Head of caudate nucleus (tissue), 42 donors: ENCODE measurements at regions not wholly inside any gene's neighbourhood (a gene's known extent, or its start where the extent isn't known, plus 50 kb on each side); places are given as distances from the start of the nearest gene placed in this dataset.

Experiments used
- DNase-seq, 42 donors: peaks; one replicate each; pipeline versions ENCODE4 v3.0.0 to v3.0.0-alpha.2; 2020 to 2021; ENCODE audit warnings: mixed read lengths in 7 of 42
- intact Hi-C: fragments of 100-400 bp; cut with DNase I; formaldehyde crosslinking; loops from one replicate; pipeline ENCODE4 v1.15.0; 2022

DNA sequence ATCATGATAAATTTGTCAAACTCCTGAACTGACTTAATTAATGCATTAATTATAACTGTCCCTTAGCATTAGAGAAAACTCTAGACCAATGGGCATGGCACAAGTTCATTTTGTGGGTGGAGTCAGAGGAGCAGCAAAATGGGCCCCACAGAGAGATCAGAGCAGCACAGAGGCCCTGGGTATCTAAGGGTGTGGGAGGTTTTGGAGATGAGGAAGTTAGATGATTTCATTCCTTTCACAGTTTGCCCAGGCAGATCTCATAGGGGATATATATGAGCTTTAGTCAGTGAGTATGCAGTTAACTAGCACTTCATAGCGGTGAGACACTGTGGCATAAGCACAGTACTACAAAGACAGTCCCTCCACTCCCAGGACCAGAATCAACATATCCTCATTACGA is 117.3 kb downstream of the MAB21L3 start:
- no peak for DNase-seq
- intact Hi-C loops, result no loop called here

DNA sequence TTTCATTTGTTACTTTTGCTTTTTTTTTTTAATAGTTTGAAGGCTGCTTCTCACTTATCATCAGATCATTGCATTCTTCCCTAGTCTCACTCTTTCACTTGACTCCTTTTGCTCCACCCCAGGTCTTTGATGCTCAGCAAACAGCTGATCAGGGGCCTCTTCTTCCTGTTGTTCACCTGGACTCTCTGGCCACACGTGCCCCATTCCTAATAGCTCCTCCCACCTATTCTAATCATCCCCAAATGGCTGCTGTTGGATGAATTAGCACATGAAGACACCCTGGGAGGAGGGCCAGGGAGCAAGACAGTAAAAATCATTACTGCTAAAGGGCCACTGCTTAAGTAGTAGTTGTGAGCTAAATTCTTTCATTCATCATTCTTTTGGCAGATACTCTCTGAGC is 119.5 kb downstream of the MAB21L3 start:
- no peak for DNase-seq
- intact Hi-C loops, result no loop called here

DNA sequence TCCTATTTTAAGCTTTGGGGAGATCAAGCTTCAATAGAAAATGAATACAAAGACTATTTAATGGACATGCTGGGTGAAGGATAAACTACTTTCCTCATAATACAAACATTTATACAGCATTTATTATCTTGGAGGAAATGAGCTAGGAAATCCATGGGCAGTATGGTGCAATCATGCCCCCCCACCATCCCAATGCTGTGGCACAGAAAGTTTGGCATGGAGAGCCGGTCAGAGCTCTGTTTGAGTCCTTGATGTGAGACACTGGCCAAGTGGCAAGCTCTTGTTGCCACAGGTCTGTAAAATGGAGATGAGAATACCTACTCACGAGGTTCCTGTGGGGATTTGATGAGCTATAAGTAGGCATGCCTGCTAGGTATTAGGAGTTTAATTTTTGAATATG is 120.6 kb downstream of the MAB21L3 start:
- intact Hi-C loops, result no loop called here
- no peak for DNase-seq

DNA sequence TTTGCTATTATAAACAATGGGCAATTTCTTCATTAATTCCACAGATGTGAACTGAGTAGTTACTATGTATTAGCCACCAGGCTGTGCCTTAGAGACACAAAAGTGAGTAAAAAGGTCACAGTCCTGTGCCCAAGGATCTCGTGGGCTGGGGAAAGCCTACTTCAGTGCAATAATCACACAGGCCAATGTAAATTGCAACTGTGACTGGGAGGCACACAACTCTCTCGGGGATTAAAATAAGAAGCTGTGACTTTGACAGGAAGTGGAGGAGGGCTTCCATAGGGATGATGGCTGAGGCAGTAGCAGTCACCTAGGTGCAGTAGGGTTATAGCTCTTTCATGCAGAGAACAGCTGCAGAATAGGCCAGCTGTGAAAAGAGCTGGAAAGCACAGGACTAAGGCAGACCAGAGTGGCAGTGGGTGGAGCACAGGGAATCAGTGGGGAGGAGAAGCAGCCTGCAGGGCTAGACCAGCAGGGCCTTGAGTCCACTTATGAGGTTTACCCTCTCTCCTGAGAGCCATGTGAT is 121.9 kb downstream of the MAB21L3 start:
- intact Hi-C loops, result no loop called here
- DNase-seq, result no peak

DNA sequence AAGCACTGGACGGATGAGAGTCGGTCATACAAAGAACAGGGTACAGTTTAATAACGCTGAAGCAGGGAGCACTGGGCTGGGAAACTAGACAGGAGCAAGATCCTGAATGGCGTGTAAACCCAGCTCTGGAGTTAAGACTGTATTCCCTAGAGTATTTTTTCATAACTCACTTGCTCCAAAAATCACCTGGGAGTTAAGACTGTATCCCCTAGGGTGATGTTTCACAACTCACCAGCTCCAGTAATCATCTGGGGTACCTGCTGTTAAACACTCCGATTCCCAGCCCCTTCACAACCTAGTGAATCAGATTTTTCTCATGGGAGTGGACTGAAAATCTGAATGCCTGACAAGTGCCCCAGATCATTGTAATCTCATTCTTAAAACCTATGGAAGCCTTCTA is 123.2 kb downstream of the MAB21L3 start:
- intact Hi-C loops, result no loop called here
- DNase-seq, result no peak

DNA sequence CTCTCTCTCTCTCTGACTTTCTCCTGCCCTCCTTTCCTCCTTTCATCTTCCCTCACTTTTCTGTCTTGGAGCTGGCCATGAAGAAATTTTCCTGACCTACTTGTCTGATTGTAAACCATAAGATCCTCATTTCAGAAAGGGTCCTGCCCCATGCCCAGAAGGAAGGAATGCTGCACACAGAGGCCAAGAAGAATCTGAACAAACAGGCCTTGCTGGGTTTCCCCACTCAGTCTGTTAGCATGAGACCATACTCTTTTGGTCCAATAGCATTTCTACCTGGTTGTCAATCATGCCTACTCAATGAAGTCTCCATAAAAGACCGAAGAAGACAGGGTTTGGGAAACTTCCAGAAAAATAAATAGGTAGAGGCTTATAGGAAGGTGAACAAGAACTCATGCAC is 128.7 kb downstream of the MAB21L3 start:
- intact Hi-C loops, result no loop called here
- DNase-seq, result no peak

DNA sequence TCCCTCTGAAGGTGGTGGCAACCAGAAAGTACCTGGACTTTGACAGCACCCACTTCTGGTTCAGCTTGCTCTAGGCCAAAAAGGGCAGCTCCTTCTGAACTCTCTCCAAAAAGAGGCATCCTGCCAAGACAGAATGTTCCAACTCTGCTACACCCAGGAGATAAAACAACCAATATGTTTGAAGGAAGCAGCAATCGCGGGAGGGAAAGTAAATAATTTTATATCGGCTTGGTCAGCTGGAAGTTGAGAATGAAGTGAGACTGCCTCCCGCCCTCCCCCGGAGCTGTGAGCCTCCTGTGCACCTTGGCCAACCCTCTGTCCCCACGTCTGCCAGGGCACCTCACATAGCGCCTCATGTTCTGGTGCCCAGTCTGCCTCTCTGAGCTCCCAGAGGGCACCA is 130.3 kb upstream of the ATP1A1 start:
- no peak for DNase-seq
- intact Hi-C loops, result no loop called here

DNA sequence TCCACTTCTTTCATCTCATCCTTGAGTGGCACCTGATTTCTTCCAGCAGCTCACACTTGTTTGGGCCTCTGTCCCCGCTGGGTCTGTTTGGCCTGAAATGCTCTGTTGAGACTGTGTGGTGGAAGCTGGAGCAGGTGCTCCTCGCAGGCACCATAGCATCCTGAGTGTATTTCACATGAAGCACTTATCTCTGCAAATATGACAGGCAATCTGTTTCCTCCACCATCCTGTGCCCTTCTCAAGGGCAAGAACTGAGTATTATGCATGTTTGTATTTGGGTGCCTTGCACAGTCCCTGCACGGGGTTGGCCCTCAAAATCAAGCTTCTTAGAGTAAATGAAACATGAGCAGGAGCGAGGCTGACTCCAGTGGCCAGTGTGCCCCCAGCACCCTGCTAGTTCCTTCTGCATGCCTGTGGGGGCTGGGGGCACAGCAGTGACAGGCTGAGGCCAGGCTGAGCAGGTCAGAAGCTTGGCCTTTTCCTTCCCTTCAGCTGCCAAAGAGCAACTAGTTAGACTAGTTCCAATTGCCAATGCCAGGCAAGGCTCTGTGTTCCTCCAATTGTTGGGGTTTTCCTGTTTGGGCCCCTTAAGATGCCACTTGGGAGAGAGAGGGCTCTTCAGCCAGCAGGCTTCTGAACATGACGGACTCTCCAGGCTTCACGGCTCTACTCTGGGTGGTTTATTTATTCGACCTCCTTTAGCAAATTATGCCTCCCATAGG is 129.6 kb upstream of the ATP1A1 start:
- intact Hi-C loops, result no loop called here
- no peak for DNase-seq

DNA sequence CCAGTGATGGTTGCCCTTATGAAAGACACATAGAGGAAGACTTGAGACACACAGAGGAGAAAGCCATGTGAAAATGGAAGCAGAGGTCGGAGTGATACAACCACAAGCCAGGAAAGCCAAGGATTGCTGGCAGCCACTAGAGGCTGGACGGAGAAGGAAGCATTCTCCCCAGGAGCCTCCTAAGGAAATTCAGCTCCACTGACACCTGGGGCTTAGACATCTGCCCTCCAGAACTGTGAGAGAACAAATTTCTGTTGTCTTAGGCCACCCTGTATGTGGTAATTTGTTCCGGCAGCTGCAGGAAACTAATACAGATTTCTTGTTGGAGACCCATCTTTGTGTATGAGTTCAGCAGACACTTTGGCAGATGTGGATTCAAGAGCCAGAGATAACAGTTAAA is 126.9 kb upstream of the ATP1A1 start:
- no peak for DNase-seq
- intact Hi-C loops, result no loop called here

DNA sequence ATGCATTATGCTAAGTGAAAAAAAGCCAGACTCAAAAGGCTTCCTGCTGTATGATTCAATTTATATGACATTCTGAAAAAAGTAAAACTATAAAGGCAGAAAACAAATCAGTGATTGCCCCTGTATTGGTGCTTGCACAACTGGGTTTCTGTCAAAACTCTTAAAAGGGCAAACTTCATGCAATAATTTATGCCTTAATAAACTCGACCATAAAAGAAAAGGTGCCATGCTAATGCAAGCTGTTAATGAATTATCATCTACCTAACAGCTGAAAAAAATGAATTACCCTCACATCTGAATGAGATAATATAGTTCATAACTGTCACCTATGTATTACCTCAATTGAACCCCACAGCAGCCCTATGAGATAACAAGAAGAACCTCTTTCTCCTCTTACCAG is 120.8 kb upstream of the ATP1A1 start:
- DNase-seq, result no peak
- intact Hi-C loops, result no loop called here

DNA sequence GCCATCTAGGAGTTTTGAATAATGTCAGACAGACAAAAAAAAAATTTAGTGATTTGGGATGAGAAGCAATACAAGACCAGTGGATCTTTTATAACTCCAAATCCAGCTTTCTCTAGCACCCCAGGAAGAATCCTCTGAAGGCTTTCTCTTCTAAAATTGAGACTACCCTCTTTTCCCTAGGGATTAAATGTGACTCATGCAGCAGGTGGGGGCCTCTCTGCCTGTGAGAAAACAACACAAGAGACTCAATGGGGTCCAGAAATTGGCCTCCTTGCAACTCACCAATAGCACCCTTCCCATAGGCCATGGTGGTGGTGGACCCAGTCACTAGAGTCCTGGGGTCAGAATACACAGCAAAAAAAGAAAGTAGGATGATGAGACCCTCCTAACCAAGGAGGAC is 120.3 kb upstream of the ATP1A1 start:
- intact Hi-C loops, result no loop called here
- DNase-seq, result no peak

DNA sequence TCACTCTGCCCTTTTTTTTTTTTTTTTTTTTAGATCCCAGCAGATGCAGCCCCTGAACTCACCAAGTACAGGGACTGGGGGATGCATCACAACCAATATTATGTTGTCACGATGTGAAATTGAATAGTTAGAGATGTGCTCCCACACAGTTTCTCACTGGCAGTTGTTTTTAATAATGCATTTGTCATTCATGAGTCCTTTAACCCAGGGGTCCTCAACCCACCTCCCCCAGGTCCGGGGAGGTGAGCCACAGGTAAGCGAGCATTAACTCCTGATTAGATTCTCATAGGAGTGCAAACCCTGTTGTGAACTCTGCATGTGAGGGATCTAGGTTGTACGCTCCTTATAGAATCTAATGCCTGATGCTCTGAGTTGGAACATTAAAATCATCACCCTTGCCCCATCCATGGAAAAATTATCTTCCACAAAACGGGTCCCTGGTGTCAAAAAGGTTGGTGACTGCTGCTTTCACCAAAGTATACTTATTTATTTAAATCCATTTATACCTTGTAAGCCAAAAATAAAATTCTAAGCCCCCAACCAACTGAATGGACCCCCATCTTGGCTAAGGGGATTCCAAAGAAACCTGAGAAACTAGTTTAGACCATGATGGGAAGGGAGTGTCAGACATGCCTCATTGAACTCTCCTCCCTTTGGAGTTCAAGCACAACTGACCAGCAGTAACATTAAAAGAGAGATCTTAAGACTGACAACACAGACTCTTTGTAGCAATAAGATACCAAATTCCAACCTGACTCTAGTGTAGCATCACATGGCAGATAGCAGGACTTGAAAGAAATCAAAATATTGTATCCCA is 119.3 kb upstream of the ATP1A1 start:
- no peak for DNase-seq
- intact Hi-C loops, result no loop called here

DNA sequence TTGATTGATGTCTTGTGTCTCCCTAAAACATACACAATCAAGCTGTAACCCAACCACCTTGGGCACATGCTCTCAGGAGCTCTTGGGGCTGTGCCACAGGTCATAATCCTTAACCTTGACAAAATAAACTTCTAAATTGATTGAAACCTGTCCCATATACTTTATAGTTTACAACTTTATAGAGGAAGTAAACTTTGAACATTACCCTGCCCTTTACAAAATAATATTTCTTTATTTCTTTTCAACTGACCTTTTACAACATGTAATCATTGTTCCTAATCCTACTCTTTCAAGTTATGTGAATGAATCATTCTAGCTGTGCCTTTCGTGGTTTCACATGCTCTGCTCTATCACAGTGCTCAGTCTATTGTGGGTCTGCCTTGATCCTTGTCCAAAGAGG is 118.3 kb upstream of the ATP1A1 start:
- DNase-seq, result no peak
- intact Hi-C loops, result no loop called here

DNA sequence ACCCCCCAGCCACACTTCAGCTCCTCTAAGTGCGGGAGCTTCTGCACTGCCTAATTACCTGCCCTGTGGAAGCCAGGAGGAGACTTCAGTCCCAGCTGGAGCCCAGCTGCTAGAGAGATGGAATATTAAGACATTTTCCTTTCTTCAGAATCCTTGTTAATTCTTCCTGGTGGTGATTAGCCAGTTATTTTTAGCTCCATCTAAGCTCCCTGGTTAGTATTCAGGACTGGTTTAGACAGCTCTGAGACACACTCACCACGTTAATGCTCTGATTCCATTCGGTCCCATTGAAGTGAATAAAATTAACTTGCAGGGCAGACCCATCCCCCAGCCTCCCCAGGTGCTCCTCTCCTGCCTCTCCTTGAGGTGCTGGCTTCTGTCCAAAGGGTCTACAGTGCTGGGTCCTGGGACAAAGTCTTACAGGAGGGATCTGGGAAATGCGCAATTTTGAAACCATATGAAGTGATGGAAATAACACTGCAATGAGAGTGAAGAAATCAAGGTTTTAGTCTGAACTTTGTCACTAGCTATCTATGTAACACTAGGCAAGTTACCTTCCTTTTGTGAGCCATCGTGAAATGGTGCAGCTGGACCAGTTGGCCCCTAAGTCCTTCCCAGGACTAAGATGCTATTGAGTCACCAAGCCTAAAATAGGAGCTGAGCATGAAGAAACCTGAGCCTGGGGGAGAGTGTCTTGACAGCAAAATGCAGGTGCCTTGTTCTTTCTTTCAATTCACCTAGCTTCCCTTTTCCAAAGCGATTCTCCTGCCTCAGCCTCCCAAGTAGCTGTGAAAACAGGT is 117.4 kb upstream of the ATP1A1 start:
- DNase-seq, result no peak
- intact Hi-C loops, result no loop called here

DNA sequence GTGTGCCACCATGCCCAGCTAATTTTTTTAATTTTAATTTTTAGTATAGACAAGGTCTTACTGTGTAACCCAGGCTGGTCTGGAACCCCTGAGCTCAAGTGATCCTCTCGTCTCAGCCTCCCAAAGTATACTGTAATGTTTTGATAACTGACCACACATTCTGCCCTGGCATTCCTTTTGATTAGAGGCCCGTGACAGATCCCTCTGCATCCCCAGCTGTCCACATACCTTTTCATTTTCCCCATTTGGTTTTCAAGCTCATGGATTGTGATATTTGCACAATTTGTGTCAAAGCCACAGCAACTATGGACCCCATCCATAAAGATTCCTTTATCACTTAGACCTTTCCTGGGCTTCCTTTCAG is 116.8 kb upstream of the ATP1A1 start:
- intact Hi-C loops, result no loop called here
- no peak for DNase-seq

DNA sequence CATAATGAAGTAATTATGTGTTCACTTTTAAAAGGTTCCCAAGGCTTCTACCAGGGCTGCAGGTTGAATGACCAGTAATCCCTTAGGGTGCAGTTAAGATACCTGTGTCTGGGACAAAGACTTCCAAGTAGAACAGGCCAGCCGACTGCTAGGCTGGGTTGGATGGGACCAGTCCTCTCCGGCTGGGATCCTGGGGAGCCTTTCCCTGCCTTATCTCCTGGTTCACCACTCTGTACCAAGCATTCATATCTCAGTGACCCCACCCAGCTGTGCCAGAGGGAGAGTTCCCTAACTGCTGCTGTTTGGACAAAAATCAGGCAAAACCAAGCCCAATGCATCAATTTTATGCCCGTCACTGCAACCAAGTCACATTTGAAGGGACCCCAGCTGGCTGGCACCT is 116.2 kb upstream of the ATP1A1 start:
- intact Hi-C loops, result no loop called here
- no peak for DNase-seq

DNA sequence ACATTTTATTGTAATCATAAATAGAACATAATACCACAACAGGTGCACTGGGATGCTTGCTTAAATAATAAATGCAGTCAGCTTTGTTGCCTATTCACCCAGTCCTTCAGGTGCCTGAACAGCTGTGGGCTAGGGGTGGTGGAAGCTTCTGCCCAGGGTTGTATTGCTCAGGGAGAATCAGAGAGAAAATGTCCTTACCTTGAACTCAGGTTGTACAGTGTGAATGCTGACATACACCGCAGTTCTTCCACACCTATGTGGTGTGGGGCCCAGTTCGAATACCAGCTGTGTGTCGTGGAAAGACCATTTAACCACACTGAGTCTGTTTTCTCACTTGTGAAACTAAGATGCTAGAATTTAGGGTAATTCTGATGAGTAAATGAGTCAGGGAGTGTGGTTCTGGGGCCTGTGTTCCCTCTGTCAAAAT is 115.7 kb upstream of the ATP1A1 start:
- no peak for DNase-seq
- intact Hi-C loops, result no loop called here

DNA sequence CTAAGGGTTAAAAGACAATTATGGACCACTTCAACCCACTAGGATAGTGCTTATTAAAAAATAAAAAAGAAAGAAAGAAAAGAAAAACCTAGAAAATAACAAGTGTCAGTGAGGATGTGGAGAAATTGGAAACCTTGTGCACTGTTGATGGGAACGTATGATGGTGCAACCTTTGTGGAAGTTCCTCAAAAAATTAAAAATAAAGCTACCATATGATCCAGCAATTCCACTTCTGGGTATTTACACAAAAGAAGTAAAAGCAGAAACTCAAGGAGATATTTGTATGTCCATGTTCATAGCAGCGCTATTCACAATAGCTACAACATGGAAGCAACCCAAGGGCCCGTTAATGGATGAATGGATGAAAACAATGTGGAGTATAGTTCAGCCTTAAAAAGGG is 115.2 kb upstream of the ATP1A1 start:
- DNase-seq, result no peak
- intact Hi-C loops, result no loop called here

DNA sequence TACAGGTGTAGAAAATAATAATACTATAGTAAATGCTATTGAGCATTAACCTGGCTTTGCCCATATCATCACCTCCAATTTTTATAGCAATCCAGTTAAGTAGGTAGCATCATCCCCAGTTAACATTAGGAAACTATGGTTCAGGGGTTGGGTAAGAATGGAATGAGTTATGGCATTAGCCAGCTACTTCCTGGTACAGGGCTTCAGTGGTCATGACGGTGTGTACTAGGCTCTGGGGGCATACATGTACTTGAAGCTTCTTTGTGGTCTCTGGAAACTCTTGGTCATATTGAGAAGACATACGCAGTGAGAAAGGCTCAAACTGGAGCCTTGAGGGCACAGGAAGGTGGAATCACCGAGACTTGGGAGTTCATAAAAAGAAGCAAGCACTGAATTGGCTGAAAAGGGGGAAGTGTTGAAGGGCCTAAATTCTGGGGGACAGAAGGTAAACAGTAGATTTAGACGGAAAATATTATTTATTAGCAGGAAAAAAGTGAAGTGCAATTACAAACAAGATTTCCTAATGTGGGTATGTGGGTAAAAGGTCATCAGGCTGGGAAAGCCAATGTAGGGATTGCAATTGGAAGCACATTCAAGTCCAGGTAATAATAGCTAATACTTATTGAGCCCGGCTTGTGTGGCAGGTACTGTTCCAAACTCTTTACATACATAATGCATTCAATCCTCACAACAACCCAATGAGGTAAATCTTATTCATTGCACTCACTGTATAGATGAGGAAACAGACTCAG is 114.2 kb upstream of the ATP1A1 start:
- intact Hi-C loops, result no loop called here
- DNase-seq, result no peak
